ENCODE measurements at regions not wholly inside any gene's neighbourhood (a gene's known extent, or its start where the extent isn't known, plus 50 kb on each side); places are given as distances from the start of the nearest gene placed in this dataset.

DNA sequence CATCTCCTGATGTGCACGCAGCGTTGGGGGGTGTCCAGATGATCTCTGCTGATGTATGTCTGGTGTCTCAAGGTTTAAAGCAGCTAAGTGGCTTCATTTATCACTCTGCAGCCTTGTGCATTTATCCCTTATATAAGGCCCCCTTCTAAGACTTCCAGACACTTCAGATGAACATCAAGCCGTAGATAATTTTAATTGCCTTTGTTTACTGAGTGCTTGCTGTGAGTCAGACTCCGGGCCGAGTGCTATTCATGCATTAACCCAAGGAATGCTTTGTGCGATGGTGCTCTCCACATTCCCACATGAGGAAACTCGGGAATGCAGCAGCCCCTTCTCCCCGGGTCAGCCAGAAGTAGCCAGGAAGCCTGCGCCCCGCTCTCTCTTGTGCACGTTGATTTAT lies 328.6 kb upstream of the COBL start:
- no peaks in the 10 kb centered on the region for H3K36me3 ChIP-seq (ENCODE audit: insufficient read depth, low read length)
- H2AFZ ChIP-seq (ENCODE audit: low read depth, low read length), result no peak overlapping the region
- peaks cover 2% of the 10 kb centered on the region for H3K9me3 ChIP-seq (ENCODE audit: low read length)
- no peak overlapping the region for H3K4me3 ChIP-seq (ENCODE audit: low read length)
- no peaks in the 10 kb centered on the region for H3K27me3 ChIP-seq (ENCODE audit: insufficient read depth, low read length)
- H3K4me1 ChIP-seq (ENCODE audit: insufficient read depth, low read length), result peaks cover 22% of the 10 kb centered on the region

DNA sequence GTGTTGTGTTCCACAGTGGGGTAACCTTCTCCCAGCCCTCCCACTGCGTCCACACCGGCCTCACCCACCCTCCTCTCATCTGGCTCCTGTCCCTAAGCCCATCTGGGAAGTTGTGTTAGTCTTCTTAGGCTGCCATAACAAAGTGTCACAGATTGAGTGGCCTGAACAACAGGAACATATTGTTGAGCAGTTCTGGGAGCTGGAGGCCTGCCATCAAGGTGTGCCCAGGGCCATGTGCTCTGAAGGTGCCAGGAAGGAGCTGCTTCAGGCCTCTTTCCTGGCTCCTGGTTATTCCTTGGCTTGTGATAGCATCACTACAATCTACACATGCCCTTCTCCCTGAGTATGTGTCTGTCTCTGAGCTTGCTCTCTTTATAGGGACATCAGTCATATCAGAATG lies 327.6 kb upstream of the COBL start:
- H3K27me3 ChIP-seq (ENCODE audit: insufficient read depth, low read length), result no peaks in the 10 kb centered on the region
- no peak overlapping the region for H3K4me3 ChIP-seq (ENCODE audit: low read length)
- peaks cover 28% of the 10 kb centered on the region for H3K4me1 ChIP-seq (ENCODE audit: insufficient read depth, low read length)
- H2AFZ ChIP-seq (ENCODE audit: low read depth, low read length), result no peak overlapping the region
- H3K36me3 ChIP-seq (ENCODE audit: insufficient read depth, low read length), result no peaks in the 10 kb centered on the region
- H3K9me3 ChIP-seq (ENCODE audit: low read length), result peaks cover 2% of the 10 kb centered on the region

DNA sequence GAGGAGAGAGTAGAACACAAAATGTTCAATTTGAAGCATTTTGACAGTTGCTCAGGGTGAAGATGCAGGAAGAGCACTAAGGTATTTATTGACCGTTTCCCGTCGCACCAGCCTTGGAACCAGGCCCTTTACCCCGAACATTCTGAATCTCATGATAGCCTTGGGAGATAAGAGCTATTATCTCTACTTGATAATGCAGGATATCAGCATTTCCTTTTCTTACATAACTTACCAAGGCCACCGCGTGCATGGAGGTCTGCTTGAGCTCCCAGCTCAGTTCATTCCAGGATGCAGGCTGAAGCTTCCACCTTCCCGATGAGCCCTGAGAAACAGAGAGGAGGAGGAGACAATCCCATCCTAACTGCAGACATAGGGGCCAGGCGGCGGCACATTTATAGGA lies 324.2 kb upstream of the COBL start:
- Histone ChIP-seq H3K4me3 (ENCODE audit: low read length) (no peak overlapping the region), H3K27me3 (ENCODE audit: insufficient read depth, low read length) (no peaks in the 10 kb centered on the region), H3K9me3 (ENCODE audit: low read length) (no peaks in the 10 kb centered on the region), H3K4me1 (ENCODE audit: insufficient read depth, low read length) (peaks cover 17% of the 10 kb centered on the region), H2AFZ (ENCODE audit: low read depth, low read length) (no peak overlapping the region), H3K36me3 (ENCODE audit: insufficient read depth, low read length) (no peaks in the 10 kb centered on the region)

DNA sequence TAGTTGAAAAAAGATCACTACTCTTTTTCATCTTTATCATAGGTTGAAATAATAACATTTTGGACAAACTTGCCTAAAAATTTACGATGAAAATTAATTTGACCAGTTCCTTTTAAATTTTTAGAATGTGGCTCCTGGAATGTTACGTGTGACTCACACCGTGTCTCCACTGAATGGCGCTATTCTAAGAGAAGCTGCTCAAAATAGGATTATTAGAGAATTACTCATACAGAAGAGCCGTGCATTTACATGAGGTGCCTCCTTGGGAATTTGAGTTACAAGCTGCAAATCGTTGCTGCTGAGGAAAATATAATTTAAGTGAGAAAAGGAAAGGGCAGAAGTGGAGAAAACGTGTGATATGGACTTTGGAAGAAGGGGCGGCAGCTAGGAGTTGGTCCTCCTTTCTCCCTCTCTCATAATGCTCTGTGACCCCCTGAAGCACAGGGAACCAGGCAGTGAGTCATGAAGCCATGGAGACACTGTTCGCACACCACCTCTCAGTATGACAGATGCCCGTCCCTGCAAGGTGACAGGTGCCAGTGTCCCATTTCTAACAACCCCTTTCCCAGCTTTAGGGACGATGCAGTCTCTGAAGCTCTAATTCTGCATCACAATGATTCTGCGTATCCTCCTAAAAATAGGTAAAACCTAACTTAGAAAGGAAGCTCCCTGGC lies 323.2 kb upstream of the COBL start:
- Histone ChIP-seq H3K36me3 (ENCODE audit: insufficient read depth, low read length) (no peaks in the 10 kb centered on the region), H3K9me3 (ENCODE audit: low read length) (no peaks in the 10 kb centered on the region), H3K27me3 (ENCODE audit: insufficient read depth, low read length) (no peaks in the 10 kb centered on the region), H2AFZ (ENCODE audit: low read depth, low read length) (no peak overlapping the region), H3K4me1 (ENCODE audit: insufficient read depth, low read length) (peaks cover 17% of the 10 kb centered on the region), H3K4me3 (ENCODE audit: low read length) (no peak overlapping the region)

DNA sequence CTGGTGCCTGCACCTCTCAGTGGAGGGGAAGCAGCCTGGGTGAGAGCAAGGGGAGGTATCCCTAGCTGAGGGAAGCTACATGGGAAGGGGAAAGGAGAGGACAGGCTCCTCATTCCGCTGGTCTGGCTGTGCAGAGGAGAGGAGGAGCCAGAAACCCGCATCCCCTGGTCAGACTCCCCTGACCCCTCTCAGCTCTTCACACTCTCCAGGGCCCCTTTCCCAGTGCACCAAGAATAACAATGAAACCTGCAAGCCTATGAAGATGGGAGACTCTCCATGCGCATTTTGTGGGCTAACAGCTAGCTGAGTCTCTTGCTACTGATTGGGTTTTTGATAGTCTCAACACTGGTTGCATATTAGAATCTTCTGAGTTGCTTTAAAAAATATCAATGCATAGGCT lies 319.9 kb upstream of the COBL start:
- H3K4me1 ChIP-seq (ENCODE audit: insufficient read depth, low read length), result peaks cover 37% of the 10 kb centered on the region
- H3K4me3 ChIP-seq (ENCODE audit: low read length), result no peak overlapping the region
- no peaks in the 10 kb centered on the region for H3K9me3 ChIP-seq (ENCODE audit: low read length)
- no peaks in the 10 kb centered on the region for H3K27me3 ChIP-seq (ENCODE audit: insufficient read depth, low read length)
- no peak overlapping the region for H2AFZ ChIP-seq (ENCODE audit: low read depth, low read length)
- no peaks in the 10 kb centered on the region for H3K36me3 ChIP-seq (ENCODE audit: insufficient read depth, low read length)

DNA sequence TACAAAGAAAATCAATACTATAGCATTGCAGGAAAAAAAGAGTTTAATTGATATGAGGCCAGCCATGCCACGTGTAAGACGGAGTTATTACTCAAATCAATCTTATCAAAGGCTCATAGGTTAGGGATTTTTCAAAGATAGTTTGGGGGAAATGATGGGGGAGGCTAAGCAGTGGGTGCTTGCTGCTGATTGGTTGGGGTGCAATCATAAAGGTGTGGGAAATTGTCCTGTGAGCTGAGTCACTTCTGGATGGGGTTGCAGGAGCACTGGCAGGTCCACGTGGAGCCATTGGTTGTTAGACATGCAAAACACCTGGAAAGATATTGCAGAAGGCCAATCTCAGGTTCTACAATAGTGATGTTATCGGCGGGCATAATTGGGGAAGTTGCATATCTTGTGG lies 319.2 kb upstream of the COBL start:
- no peak overlapping the region for H3K4me3 ChIP-seq (ENCODE audit: low read length)
- H2AFZ ChIP-seq (ENCODE audit: low read depth, low read length), result no peak overlapping the region
- no peaks in the 10 kb centered on the region for H3K36me3 ChIP-seq (ENCODE audit: insufficient read depth, low read length)
- H3K4me1 ChIP-seq (ENCODE audit: insufficient read depth, low read length), result peaks cover 37% of the 10 kb centered on the region
- H3K9me3 ChIP-seq (ENCODE audit: low read length), result no peaks in the 10 kb centered on the region
- H3K27me3 ChIP-seq (ENCODE audit: insufficient read depth, low read length), result no peaks in the 10 kb centered on the region

DNA sequence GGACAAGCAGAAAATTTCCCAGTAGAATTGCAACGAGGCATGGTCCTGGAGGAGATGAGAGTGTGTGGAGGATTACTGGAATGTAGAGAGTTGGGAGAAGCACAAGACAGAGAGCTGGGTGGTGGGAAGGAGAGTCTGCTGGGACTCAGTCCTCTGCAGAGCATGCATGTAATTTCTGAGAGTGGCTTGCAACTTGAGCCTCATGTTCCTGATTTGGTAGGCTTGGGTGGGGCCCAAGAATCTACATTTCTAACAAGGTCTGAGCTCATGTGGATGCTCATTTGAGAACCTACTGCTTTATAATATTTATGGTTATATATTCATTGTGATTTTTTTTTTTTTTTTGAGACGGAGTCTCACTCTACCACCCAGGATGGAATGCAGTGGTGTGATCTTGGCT lies 317.9 kb upstream of the COBL start:
- no peak overlapping the region for H2AFZ ChIP-seq (ENCODE audit: low read depth, low read length)
- H3K36me3 ChIP-seq (ENCODE audit: insufficient read depth, low read length), result no peaks in the 10 kb centered on the region
- H3K4me1 ChIP-seq (ENCODE audit: insufficient read depth, low read length), result peaks cover 27% of the 10 kb centered on the region
- H3K9me3 ChIP-seq (ENCODE audit: low read length), result no peaks in the 10 kb centered on the region
- H3K27me3 ChIP-seq (ENCODE audit: insufficient read depth, low read length), result no peaks in the 10 kb centered on the region
- no peak overlapping the region for H3K4me3 ChIP-seq (ENCODE audit: low read length)

DNA sequence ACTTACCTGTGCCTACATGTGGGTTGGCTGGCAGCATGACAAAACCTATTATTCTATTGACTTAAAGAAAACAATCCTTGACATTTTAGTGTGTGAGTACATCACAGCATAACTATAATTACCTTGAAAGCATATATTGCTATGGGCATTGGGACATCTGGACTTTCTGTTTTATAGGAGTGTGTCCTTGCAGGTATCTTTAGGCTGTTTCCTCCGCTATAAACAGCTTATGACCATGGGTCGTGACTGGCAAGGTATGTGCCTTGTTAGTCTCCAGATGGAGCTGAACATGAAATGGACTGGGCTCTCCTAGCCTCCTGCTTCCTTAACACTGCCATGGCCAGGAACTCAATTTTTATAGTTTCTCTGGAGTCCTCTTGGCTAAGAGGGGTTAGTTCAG lies 317.4 kb upstream of the COBL start:
- Histone ChIP-seq H3K36me3 (ENCODE audit: insufficient read depth, low read length) (no peaks in the 10 kb centered on the region), H3K4me1 (ENCODE audit: insufficient read depth, low read length) (peaks cover 27% of the 10 kb centered on the region), H3K4me3 (ENCODE audit: low read length) (no peak overlapping the region), H3K9me3 (ENCODE audit: low read length) (no peaks in the 10 kb centered on the region), H3K27me3 (ENCODE audit: insufficient read depth, low read length) (no peaks in the 10 kb centered on the region), H2AFZ (ENCODE audit: low read depth, low read length) (no peak overlapping the region)

DNA sequence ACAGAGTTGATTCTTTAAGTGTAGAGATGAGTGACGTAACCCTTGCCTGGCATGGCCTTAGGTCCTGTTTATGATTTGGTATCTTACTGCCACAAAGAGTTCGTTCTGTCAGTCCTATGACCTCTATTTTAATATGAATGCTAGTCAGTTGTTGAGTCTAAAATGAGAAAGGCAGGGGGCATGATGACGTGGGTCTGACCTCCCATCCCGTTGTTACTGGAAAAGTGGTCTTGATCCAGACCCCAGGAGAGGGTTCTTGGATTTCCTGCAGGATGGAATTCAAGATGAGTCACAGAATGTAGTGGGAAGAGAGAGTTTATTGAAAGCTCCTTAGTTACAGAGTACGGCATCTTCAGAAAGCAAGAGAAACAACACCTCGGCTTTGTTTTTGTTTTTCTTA lies 317.0 kb upstream of the COBL start:
- Histone ChIP-seq H3K36me3 (ENCODE audit: insufficient read depth, low read length) (no peaks in the 10 kb centered on the region), H3K9me3 (ENCODE audit: low read length) (no peaks in the 10 kb centered on the region), H2AFZ (ENCODE audit: low read depth, low read length) (no peak overlapping the region), H3K27me3 (ENCODE audit: insufficient read depth, low read length) (no peaks in the 10 kb centered on the region), H3K4me3 (ENCODE audit: low read length) (no peak overlapping the region), H3K4me1 (ENCODE audit: insufficient read depth, low read length) (peaks cover 27% of the 10 kb centered on the region)

DNA sequence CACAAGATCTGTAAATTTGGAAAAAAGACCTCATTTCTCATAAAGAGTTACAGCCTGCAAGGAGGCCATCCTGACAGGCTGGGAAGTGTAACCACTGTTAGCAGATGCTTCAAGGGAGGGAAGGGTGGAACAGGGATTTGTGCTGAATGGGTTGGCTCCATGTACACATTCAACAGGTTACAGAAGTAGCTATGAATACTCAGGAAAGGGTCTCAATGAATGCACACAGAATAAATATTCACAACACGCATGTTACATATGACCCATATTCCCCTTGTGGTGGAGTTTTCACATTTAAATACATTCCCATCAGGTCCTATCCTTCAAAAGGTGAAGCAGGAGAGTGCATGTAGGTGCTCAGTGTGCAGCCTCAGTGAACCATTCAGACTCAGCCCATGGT lies 316.4 kb upstream of the COBL start:
- no peaks in the 10 kb centered on the region for H3K9me3 ChIP-seq (ENCODE audit: low read length)
- H3K36me3 ChIP-seq (ENCODE audit: insufficient read depth, low read length), result no peaks in the 10 kb centered on the region
- no peaks in the 10 kb centered on the region for H3K27me3 ChIP-seq (ENCODE audit: insufficient read depth, low read length)
- no peak overlapping the region for H3K4me3 ChIP-seq (ENCODE audit: low read length)
- no peak overlapping the region for H2AFZ ChIP-seq (ENCODE audit: low read depth, low read length)
- peaks cover 27% of the 10 kb centered on the region for H3K4me1 ChIP-seq (ENCODE audit: insufficient read depth, low read length)

DNA sequence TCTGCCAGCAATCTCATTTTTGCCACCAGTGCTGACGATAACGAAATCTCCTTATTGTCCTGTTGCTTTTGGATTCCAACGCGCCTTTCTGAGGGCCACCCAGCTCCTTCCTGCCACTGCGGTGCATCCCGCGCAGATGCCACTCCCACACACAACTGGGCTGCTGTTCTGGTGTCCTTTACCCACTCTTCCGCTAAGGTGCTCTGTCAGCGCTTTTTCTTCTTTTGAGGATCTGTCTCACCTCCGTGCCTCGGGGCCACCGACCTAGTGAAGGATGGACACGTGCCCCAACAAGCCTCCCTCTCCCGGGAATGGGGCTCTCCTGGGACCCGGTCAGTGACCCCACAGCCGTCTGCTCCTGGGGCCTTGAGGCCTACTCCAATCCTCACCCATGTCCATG lies 314.3 kb upstream of the COBL start:
- Histone ChIP-seq H3K27me3 (ENCODE audit: insufficient read depth, low read length) (no peaks in the 10 kb centered on the region), H3K4me3 (ENCODE audit: low read length) (no peak overlapping the region), H3K9me3 (ENCODE audit: low read length) (no peaks in the 10 kb centered on the region), H3K36me3 (ENCODE audit: insufficient read depth, low read length) (no peaks in the 10 kb centered on the region), H3K4me1 (ENCODE audit: insufficient read depth, low read length) (peaks cover 27% of the 10 kb centered on the region), H2AFZ (ENCODE audit: low read depth, low read length) (no peak overlapping the region)

DNA sequence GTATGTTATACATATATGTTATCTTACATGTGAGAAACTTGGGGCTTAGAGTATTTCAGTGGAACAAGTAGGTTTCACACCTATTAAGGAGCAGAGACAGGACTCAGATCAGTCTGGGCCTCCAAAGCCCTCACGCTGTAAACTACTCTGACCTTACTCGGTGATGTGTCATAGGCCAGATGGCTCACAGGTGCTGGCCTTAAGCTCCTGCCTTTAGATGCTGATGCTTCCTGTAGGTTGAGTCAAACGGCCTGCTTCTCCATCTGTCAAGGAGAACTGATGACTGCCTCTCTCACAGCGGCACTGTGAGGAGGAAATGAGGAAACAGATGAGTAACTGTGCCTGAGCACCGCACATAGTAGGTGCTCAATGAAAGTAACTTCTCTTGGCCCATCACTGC lies 312.6 kb upstream of the COBL start:
- no peaks in the 10 kb centered on the region for H3K36me3 ChIP-seq (ENCODE audit: insufficient read depth, low read length)
- H3K9me3 ChIP-seq (ENCODE audit: low read length), result no peaks in the 10 kb centered on the region
- no peak overlapping the region for H3K4me3 ChIP-seq (ENCODE audit: low read length)
- H3K4me1 ChIP-seq (ENCODE audit: insufficient read depth, low read length), result peaks cover 17% of the 10 kb centered on the region
- no peak overlapping the region for H2AFZ ChIP-seq (ENCODE audit: low read depth, low read length)
- H3K27me3 ChIP-seq (ENCODE audit: insufficient read depth, low read length), result no peaks in the 10 kb centered on the region

DNA sequence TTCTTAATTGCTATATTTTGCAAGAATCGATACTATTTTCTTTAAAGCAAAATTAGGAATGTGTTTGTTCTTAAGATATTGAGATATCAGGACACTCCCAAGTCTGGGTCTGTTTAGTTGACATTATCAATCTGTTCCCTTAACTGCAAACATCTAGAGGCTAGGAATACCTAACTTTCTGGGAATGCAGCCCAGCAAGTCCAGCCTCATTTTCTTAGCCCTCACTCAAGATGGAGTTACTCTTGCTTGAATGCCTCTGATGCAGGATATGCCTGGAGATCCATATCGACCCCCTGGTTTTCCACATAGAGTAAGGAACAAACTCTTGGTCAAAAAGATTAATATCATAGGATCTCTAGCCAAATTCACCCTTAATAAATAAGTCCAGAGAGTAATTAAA lies 305.3 kb upstream of the COBL start:
- Histone ChIP-seq H3K9me3 (ENCODE audit: low read length) (no peaks in the 10 kb centered on the region), H2AFZ (ENCODE audit: low read depth, low read length) (no peak overlapping the region), H3K4me1 (ENCODE audit: insufficient read depth, low read length) (no peaks in the 10 kb centered on the region), H3K36me3 (ENCODE audit: insufficient read depth, low read length) (no peaks in the 10 kb centered on the region), H3K27me3 (ENCODE audit: insufficient read depth, low read length) (no peaks in the 10 kb centered on the region), H3K4me3 (ENCODE audit: low read length) (no peak overlapping the region)

DNA sequence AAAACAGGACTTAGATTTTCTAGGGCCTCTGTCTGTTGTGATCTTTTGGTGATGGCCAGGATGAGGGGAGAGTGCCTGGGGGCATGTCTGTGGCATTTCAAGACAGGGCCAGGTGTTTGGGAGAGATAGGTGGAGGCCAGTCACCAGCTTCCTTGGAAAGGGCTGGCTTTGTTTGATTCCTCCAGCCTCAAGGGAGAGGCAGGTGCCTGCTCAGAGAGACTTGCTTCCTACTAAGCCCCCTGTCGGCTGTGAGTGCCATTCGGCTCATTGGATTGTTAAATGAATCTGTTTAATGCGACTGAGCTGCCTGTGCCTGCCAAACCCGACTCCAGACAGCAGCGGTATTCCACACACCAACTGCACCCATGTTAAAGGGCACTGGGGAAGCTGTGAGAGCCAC lies 304.1 kb upstream of the COBL start:
- H2AFZ ChIP-seq (ENCODE audit: low read depth, low read length), result no peak overlapping the region
- H3K4me3 ChIP-seq (ENCODE audit: low read length), result no peak overlapping the region
- no peaks in the 10 kb centered on the region for H3K9me3 ChIP-seq (ENCODE audit: low read length)
- no peaks in the 10 kb centered on the region for H3K27me3 ChIP-seq (ENCODE audit: insufficient read depth, low read length)
- H3K36me3 ChIP-seq (ENCODE audit: insufficient read depth, low read length), result no peaks in the 10 kb centered on the region
- H3K4me1 ChIP-seq (ENCODE audit: insufficient read depth, low read length), result no peaks in the 10 kb centered on the region
